ENCODE measurements at regions not wholly inside any gene's neighbourhood (a gene's known extent, or its start where the extent isn't known, plus 50 kb on each side); places are given as distances from the start of the nearest gene placed in this dataset.

DNA sequence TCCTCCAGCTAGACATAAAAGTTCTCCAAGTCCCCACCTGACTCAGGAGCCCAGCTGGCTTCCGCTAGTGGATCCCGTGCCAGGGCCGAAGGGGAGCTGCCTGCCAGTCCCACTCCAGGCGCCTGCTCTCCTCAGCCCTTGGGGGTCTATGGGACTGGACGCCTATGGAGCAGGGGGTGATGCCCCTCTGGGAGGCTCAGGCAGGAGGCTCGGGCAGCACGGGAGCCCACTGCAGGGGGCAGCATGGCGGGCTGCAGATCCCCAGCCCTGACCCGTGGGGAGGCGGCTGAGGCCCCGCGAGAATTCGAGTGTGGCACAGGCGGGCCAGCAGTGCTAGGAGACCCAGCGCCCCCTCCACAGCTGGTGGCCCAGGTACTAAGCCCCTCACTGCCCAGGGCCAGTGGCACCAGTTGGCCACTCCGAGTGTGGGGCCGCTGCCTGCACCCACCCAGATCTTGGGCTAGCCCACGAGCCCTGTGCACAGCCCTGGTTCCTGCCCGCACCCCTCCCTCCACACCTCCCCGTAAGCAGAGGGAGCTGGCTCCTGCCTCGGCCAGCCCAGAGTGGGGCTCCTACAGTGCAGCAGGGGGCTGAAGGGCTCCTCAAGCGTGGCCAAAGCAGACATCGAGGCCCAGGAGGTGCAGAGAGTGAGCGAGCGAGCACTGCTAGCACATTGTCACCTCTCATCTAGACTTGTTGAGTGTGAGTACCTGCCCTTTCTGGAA is 221.3 kb upstream of the NSMCE3 start:
- TF ChIP-seq, protein P1, sequence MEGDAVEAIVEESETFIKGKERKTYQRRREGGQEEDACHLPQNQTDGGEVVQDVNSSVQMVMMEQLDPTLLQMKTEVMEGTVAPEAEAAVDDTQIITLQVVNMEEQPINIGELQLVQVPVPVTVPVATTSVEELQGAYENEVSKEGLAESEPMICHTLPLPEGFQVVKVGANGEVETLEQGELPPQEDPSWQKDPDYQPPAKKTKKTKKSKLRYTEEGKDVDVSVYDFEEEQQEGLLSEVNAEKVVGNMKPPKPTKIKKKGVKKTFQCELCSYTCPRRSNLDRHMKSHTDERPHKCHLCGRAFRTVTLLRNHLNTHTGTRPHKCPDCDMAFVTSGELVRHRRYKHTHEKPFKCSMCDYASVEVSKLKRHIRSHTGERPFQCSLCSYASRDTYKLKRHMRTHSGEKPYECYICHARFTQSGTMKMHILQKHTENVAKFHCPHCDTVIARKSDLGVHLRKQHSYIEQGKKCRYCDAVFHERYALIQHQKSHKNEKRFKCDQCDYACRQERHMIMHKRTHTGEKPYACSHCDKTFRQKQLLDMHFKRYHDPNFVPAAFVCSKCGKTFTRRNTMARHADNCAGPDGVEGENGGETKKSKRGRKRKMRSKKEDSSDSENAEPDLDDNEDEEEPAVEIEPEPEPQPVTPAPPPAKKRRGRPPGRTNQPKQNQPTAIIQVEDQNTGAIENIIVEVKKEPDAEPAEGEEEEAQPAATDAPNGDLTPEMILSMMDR (IDR thresholded peaks at IDR 0.05): no peak
- TF ChIP-seq EP300 (IDR thresholded peaks at IDR 0.05) (no peak), POLR2AphosphoS5 (IDR thresholded peaks at IDR 0.05) (no peak), POLR2A (IDR thresholded peaks at IDR 0.05) (no peak)

Data from sigmoid colon (tissue), 4 donors.